Upper lobe of right lung (tissue), 1 donor: ENCODE measurements at regions not wholly inside any gene's neighbourhood (a gene's known extent, or its start where the extent isn't known, plus 50 kb on each side); places are given as distances from the start of the nearest gene placed in this dataset.

Experiments used
- ATAC-seq: fragments of 200-7000 bp; cut with Tn5 transposase; one replicate; pipeline ENCODE4 v1.9.1; 2020; ENCODE audit warnings: mild to moderate bottlenecking, moderate library complexity
- DNase-seq: peaks from one replicate; pipeline ENCODE4 v3.0.0-alpha.2; 2020
- H3K27ac ChIP-seq: fragments of 200-600 bp; one replicate; pipeline ENCODE4 v1.8.0; 2022
- H3K27me3 ChIP-seq: fragments of 200-600 bp; one replicate; pipeline ENCODE4 v1.8.0; 2022; ENCODE audit warnings: mild to moderate bottlenecking
- H3K36me3 ChIP-seq: fragments of 200-600 bp; one replicate; pipeline ENCODE4 v1.8.0; 2022
- H3K4me1 ChIP-seq: fragments of 200-600 bp; one replicate; pipeline ENCODE4 v1.8.0; 2022
- H3K4me3 ChIP-seq: fragments of 200-600 bp; one replicate; pipeline ENCODE4 v1.8.0; 2022; ENCODE audit warnings: mild to moderate bottlenecking
- H3K9me3 ChIP-seq: fragments of 200-600 bp; one replicate; pipeline ENCODE4 v1.8.0; 2022
- intact Hi-C: fragments of 100-400 bp; cut with DNase I; formaldehyde crosslinking; loops from one replicate; pipeline ENCODE4 v1.11.0; 2022
- TF ChIP-seq, protein P1 (sequence below): fragments of 200-600 bp; IDR thresholded peaks from one replicate; pipeline ENCODE4 v1.8.0; 2022; ENCODE audit warnings: antibody characterized with exemption
- donor health status: DM: no; HTN: yes; CAD: no; lungs with severe emphysema.

DNA sequence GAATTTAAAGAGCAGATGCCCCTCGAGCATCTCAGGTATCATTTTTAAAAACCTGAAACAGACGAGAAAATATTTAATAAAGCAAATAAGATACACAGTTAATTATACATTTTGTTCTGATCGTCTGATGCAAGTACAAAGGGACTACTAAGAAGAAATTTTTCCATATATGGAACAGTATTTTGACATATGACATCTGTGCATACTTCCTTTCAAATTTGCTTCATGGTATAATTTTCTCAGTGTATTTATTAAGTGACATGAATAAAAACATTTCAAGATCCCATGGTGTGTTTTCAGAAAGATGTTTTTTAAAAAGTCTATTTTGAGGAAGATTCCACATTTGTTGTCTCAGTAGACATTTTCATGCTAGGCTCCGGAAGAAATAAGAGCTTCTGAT lies 208.1 kb downstream of the VGLL3 start:
- no peak overlapping the region for H3K27ac ChIP-seq
- no peaks in the 10 kb centered on the region for H3K36me3 ChIP-seq
- no peaks in the 10 kb centered on the region for H3K9me3 ChIP-seq
- no peaks in the 10 kb centered on the region for H3K27me3 ChIP-seq
- intact Hi-C loops: no loop called here
- H3K4me1 ChIP-seq: no peaks in the 10 kb centered on the region
- TF ChIP-seq, protein P1, sequence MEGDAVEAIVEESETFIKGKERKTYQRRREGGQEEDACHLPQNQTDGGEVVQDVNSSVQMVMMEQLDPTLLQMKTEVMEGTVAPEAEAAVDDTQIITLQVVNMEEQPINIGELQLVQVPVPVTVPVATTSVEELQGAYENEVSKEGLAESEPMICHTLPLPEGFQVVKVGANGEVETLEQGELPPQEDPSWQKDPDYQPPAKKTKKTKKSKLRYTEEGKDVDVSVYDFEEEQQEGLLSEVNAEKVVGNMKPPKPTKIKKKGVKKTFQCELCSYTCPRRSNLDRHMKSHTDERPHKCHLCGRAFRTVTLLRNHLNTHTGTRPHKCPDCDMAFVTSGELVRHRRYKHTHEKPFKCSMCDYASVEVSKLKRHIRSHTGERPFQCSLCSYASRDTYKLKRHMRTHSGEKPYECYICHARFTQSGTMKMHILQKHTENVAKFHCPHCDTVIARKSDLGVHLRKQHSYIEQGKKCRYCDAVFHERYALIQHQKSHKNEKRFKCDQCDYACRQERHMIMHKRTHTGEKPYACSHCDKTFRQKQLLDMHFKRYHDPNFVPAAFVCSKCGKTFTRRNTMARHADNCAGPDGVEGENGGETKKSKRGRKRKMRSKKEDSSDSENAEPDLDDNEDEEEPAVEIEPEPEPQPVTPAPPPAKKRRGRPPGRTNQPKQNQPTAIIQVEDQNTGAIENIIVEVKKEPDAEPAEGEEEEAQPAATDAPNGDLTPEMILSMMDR: no peak
- no peak overlapping the region for H3K4me3 ChIP-seq
- ATAC-seq (no peak), DNase-seq (no peak)

DNA sequence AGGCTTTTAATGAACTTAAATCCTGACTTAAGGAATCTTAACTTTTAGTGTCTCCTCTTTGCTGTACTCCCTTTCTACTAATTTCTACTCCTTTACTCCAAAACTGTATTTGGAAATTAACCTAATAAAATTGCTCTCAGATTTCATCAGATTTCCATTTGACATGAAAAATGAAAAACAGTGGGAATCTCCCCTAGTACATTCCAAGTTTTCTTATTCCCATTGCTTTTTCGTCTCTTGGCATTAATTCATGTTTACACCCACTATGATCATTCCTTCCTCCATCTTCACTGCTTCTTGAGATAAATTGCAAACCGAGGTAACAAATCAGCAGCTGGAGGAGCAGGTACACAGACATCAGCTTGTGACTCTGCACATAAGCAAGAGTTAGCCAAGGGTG lies 208.7 kb downstream of the VGLL3 start:
- Histone ChIP-seq H3K4me1 (no peaks in the 10 kb centered on the region), H3K27me3 (no peaks in the 10 kb centered on the region), H3K4me3 (no peak overlapping the region), H3K9me3 (no peaks in the 10 kb centered on the region), H3K27ac (no peak overlapping the region), H3K36me3 (no peaks in the 10 kb centered on the region)
- ATAC-seq (no peak), DNase-seq (no peak)
- TF ChIP-seq, protein P1: no peak
- intact Hi-C loops: no loop called here

DNA sequence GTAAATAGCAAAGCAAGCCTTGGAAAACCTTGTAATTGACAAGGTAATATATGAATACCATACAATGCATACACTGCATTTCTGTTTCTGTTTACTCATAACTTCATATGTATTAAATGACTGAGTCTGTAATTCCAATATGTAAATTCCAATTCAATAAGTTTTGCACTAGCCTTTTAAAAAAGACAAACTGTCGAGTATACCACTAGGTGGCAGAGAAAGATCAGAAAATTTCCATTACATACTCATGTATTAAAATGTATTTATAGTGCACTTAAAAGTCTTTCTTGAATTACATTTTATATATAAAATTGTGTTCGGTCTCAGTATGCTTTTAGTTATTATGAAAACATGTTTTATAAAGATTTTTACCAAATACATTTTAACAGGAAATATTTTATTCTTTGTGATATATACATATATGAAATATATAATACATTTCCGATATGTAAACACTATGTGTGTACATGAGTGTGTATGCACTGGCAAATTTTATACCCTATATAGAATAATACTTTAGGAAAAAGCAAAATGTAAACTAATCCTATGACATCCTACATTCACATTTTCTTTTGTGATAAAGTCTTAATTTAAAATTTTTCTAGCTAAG lies 216.8 kb downstream of the VGLL3 start:
- DNase-seq (no peak), ATAC-seq (no peak)
- intact Hi-C loops: no loop called here

DNA sequence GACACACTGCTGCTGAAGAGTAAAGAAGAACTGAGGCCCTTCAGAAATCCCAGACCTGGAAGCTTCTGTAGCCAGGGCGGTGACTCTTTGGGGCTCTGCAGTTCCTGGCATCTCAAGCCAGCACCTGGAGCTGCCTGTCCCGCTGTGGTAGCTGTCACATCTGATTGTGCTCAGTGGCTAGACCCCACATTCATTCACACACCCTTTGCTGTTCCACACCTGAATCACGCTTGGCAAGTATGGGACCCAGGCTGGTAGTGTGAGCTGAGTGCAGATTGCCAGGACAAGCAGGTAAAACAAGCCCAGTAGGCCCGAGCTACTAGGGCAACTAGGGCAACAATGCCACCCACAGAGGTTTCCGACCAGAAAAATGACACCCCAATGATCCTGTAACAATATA lies 218.2 kb downstream of the VGLL3 start:
- H3K9me3 ChIP-seq: no peaks in the 10 kb centered on the region
- H3K36me3 ChIP-seq: no peaks in the 10 kb centered on the region
- no peaks in the 10 kb centered on the region for H3K4me1 ChIP-seq
- ATAC-seq: no peak
- DNase-seq: no peak
- H3K27me3 ChIP-seq: no peaks in the 10 kb centered on the region
- H3K27ac ChIP-seq: no peak overlapping the region
- no peak overlapping the region for H3K4me3 ChIP-seq
- intact Hi-C loops: no loop called here
- TF ChIP-seq, protein P1: no peak

More for the DNA sequence above, 216.8 kb downstream of the VGLL3 start:
- Histone ChIP-seq H3K4me1 (no peaks in the 10 kb centered on the region), H3K27me3 (no peaks in the 10 kb centered on the region), H3K27ac (no peak overlapping the region), H3K4me3 (no peak overlapping the region), H3K9me3 (no peaks in the 10 kb centered on the region), H3K36me3 (no peaks in the 10 kb centered on the region)
- TF ChIP-seq, protein P1: peak; percentile 48

DNA sequence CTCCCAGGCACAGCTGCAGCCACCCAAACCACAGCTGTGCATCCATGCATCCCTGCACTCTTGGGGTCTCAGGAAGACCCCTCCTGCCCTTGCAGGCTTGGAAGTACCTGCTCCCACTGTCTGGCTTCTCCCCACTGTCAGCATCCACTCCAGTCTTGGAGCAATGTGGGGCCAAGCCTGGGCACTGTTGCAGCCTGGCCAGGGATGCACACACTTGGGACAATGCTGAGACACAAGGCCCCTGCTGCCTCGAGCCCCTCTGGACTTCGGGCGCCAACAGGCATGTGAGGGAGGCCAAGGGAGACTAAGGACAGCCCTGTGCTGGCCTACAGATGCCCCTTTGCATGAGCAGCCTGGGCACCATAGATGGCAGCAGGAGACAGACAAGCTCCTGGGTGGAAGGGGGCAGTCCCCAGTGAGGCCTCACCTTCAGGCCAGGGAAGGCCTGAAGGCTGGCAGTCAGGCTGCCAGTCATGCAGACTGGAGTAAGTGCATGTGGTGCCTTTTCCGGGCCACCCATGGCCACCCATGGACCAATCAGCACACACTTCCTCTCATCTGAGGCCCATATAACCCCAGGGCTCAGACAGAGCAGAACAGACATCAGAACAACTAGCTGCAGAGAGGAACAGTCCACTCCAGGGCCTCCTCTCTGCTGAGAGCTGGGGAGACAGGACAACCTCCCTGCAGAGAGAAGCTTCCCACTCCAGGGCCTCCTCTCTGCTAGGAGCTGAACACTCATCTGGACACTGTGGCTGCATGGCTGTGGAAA lies 219.0 kb downstream of the VGLL3 start:
- Histone ChIP-seq H3K27ac (no peak overlapping the region), H3K9me3 (no peaks in the 10 kb centered on the region), H3K4me3 (no peak overlapping the region), H3K27me3 (no peaks in the 10 kb centered on the region), H3K36me3 (no peaks in the 10 kb centered on the region), H3K4me1 (no peaks in the 10 kb centered on the region)
- intact Hi-C loops: no loop called here
- ATAC-seq: peak; percentile 39
- TF ChIP-seq, protein P1: no peak
- no peak for DNase-seq
